ENCODE measurements at regions not wholly inside any gene's neighbourhood (a gene's known extent, or its start where the extent isn't known, plus 50 kb on each side); places are given as distances from the start of the nearest gene placed in this dataset.

DNA sequence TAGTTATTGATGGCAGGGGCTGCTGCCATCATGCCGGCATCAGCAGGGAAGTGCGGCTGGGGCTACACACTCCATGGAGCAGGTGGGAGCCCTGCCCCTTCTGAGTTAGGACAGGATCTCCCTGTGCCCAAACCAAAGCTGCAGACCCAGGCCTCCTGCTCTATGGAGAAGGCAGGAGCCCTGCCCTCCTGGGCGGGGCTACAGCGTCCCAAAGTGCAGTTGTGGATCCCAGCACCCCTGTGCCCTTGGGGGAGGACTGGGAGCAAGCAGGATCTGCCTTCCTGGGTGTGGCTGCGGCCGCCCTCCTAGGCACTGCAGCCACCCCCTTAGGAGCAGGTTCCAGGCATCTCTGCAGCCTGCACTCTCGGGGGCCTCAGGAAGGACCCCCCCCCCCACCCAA is 1392.4 kb upstream of the SLC39A10 start:
- TF ChIP-seq POLR2AphosphoS5 (IDR thresholded peaks at IDR 0.05) (no peak), CTCF (IDR thresholded peaks at IDR 0.05) (no peak)
- H3K27me3 ChIP-seq: no peaks in the 10 kb centered on the region
- H3K4me1 ChIP-seq: no peaks in the 10 kb centered on the region
- H3K9me3 ChIP-seq: no peaks in the 10 kb centered on the region
- WGBS: 91% methylated on average over 2 of the region's 7 CpGs
- H3K4me3 ChIP-seq: no peak overlapping the region
- no peak for DNase-seq (ENCODE audit: low spot score in 2 of 2)
- H3K27ac ChIP-seq: no peak overlapping the region
- no peaks in the 10 kb centered on the region for H3K36me3 ChIP-seq

- H3K4me3 ChIP-seq: no peak overlapping the region
- no peak overlapping the region for H3K27ac ChIP-seq
- WGBS: 78% methylated on average over 1 of the region's 1 CpG
- H3K27me3 ChIP-seq: no peaks in the 10 kb centered on the region
- H3K4me1 ChIP-seq: no peaks in the 10 kb centered on the region
- H3K9me3 ChIP-seq: no peaks in the 10 kb centered on the region
- TF ChIP-seq CTCF (IDR thresholded peaks at IDR 0.05): no peak
- TF ChIP-seq POLR2A (IDR thresholded peaks at IDR 0.05): no peak
- TF ChIP-seq EP300 (IDR thresholded peaks at IDR 0.05): no peak
- no peak for TF ChIP-seq POLR2AphosphoS5 (IDR thresholded peaks at IDR 0.05)
- no peak for DNase-seq (ENCODE audit: low spot score in 2 of 2)
- H3K36me3 ChIP-seq: no peaks in the 10 kb centered on the region
Observed at GRCh38 chr2:194260185-194260584, 1396.8 kb upstream of the SLC39A10 start.

GRCh38 chr2:194257095-194257494 is 1399.9 kb upstream of the SLC39A10 start:
- Histone ChIP-seq H3K27me3 (no peaks in the 10 kb centered on the region), H3K4me1 (no peaks in the 10 kb centered on the region), H3K9me3 (no peaks in the 10 kb centered on the region), H3K36me3 (no peaks in the 10 kb centered on the region), H3K27ac (no peak overlapping the region), H3K4me3 (no peak overlapping the region)
- no peak for DNase-seq (ENCODE audit: low spot score in 2 of 2)
- TF ChIP-seq CTCF (IDR thresholded peaks at IDR 0.05): no peak
- TF ChIP-seq EP300 (IDR thresholded peaks at IDR 0.05): no peak
- no peak for TF ChIP-seq POLR2A (IDR thresholded peaks at IDR 0.05)
- no peak for TF ChIP-seq POLR2AphosphoS5 (IDR thresholded peaks at IDR 0.05)

DNA sequence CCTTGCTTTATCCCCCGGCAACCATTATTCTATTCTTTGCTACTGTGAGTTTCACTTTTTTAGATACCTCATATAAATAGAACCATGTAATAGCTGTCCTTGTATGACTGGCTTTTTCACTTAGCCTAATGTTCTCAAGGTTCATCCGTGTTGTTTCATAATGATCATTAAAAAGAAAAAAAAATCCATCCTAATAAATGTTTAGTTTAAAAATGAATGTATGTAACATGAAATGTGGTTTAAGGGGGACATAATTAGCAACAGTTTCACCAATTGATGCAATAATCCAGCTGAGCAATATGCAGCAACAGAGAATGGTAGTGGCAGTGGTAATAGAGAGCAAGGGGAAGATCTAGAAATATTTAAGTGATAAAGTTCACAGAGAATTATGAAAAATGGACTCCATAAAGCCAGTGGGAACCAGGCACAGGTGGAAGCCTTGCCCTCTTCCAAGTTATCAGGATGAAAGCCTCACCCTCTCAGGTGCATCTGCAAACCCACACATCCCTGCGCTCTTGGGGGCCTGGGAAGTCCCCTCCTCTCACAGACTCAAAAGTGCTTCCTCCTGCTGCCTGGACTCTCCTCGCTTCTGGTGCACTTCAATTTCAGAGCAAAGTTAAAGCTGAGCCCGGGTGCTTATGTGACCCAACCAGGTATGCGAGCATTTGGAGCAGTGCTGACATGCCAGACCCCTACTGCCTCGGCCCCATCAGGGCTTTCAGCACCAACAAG is 1403.3 kb upstream of the SLC39A10 start:
- TF ChIP-seq POLR2AphosphoS5 (IDR thresholded peaks at IDR 0.05) (no peak), EP300 (IDR thresholded peaks at IDR 0.05) (no peak), POLR2A (IDR thresholded peaks at IDR 0.05) (no peak), CTCF (IDR thresholded peaks at IDR 0.05) (no peak)
- no peak for DNase-seq (ENCODE audit: low spot score in 2 of 2)
- Histone ChIP-seq H3K27me3 (no peaks in the 10 kb centered on the region), H3K27ac (no peak overlapping the region), H3K9me3 (no peaks in the 10 kb centered on the region), H3K36me3 (no peaks in the 10 kb centered on the region), H3K4me3 (no peak overlapping the region), H3K4me1 (no peaks in the 10 kb centered on the region)
- 87% methylated on average over 6 of the region's 7 CpGs for WGBS

DNA sequence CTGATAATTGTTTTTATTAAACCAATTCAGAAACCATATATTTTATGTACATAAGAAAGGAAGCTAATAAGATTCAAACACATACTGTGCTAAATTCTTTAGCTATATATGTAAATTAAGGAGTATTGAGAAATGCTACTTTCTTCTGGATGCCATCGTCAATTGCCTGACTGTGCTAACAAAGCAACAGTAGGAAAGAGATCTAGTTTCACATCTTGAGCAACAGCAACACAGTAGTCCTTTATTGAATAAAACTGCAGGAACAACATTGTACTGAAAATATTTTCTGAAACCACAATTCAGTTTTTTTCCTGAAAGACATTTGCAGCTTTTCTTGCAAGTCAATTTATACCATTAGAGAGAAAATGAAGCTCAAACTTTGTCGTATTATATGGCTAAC is 1404.9 kb upstream of the SLC39A10 start:
- Histone ChIP-seq H3K27me3 (no peaks in the 10 kb centered on the region), H3K27ac (no peak overlapping the region), H3K9me3 (no peaks in the 10 kb centered on the region), H3K4me3 (no peak overlapping the region), H3K4me1 (no peaks in the 10 kb centered on the region), H3K36me3 (no peaks in the 10 kb centered on the region)
- no peak for TF ChIP-seq POLR2AphosphoS5 (IDR thresholded peaks at IDR 0.05)
- TF ChIP-seq CTCF (IDR thresholded peaks at IDR 0.05): no peak
- TF ChIP-seq EP300 (IDR thresholded peaks at IDR 0.05): no peak
- TF ChIP-seq POLR2A (IDR thresholded peaks at IDR 0.05): no peak
- no peak for DNase-seq (ENCODE audit: low spot score in 2 of 2)
- WGBS: 69% methylated on average over 2 of the region's 2 CpGs

All from suprapubic skin (tissue), 4 donors.